Smooth muscle cell (in vitro differentiated cells): ENCODE measurements at regions not wholly inside any gene's neighbourhood (a gene's known extent, or its start where the extent isn't known, plus 50 kb on each side); places are given as distances from the start of the nearest gene placed in this dataset.

ENCODE experiments used
- DNase-seq: peaks from one replicate; lab custom pipeline; 2025; ENCODE audit not compliant: unreplicated experiment; lab: John Stamatoyannopoulos, UW
- H2AFZ ChIP-seq: fragments of 200-600 bp; sonication (generic); 2 replicates; pipeline ENCODE4 v1.6.0; 2016; ENCODE audit warnings: antibody characterized with exemption, low read depth, mild to moderate bottlenecking
- H3F3A ChIP-seq: fragments of 200-600 bp; sonication (generic); 2 replicates; pipeline ENCODE4 v1.6.0; 2017; ENCODE audit warnings: antibody characterized with exemption, low read depth
- H3K27ac ChIP-seq: fragments of 200-600 bp; sonication (generic); 2 replicates; pipeline ENCODE4 v1.5.1; 2016; ENCODE audit warnings: low read depth, mild to moderate bottlenecking
- H3K27me3 ChIP-seq: fragments of 200-600 bp; sonication (generic); 2 replicates; pipeline ENCODE4 v1.6.1; 2016; ENCODE audit warnings: low read depth, mild to moderate bottlenecking
- H3K36me3 ChIP-seq: fragments of 200-600 bp; sonication (generic); 2 replicates; pipeline ENCODE4 v1.5.1; 2016; ENCODE audit warnings: low read depth
- H3K4me1 ChIP-seq: fragments of 200-600 bp; sonication (generic); 2 replicates; pipeline ENCODE4 v1.5.1; 2016; ENCODE audit warnings: low read depth
- H3K4me2 ChIP-seq: fragments of 200-600 bp; sonication (generic); 2 replicates; pipeline ENCODE4 v1.6.0; 2016; ENCODE audit warnings: mild to moderate bottlenecking
- H3K4me3 ChIP-seq: fragments of 200-600 bp; sonication (generic); 2 replicates; pipeline ENCODE4 v1.5.1; 2016; ENCODE audit warnings: mild to moderate bottlenecking
- H3K79me2 ChIP-seq: fragments of 200-600 bp; sonication (generic); 2 replicates; pipeline ENCODE4 v1.6.0; 2016; ENCODE audit warnings: low read depth, mild to moderate bottlenecking
- H3K9ac ChIP-seq: fragments of 200-600 bp; sonication (generic); 2 replicates; pipeline ENCODE4 v1.6.0; 2016; ENCODE audit warnings: low read depth
- H3K9me3 ChIP-seq: fragments of 200-600 bp; sonication (generic); replicated peaks from 2 replicates; pipeline ENCODE4 v1.5.1; 2016; ENCODE audit warnings: low read depth
- H4K20me1 ChIP-seq: fragments of 200-600 bp; sonication (generic); 2 replicates; pipeline ENCODE4 v1.6.0; 2016; ENCODE audit warnings: low read depth
- CTCF ChIP-seq: fragments of 200-600 bp; sonication (generic); IDR thresholded peaks from 2 replicates; pipeline ENCODE4 v1.5.1; 2017; ENCODE audit warnings: borderline replicate concordance, mild to moderate bottlenecking, antibody characterized with exemption; ENCODE audit not compliant: insufficient read depth, poor library complexity, severe bottlenecking
- WGBS: methylation state at CpG from one replicate; pipeline ENCODE4 v1.1.7; 2016; ENCODE audit warnings: low lambda C conversion rate; 5-methylcytosine and 5-hydroxymethylcytosine counted together

DNA sequence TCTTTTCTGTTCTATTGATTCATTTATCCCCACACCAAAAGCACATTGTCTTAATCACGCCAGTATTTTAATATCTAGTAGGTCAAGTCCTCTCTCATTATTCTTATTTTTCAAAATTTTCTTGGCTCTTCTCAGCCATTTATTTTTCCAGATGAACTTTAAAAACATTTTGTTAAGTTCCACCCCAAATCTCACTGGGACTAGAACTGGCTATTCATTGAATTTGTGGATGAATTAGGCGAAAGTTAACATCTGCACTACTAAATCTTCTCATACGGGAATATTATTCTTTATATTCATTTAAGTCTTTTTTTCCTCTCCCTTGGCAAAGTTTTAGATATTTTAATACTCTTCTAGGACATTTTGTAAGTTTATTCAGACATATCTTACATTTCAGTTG is 295.2 kb upstream of the MGMT start:
- Histone ChIP-seq H3K27me3 (peaks cover 22% of the 10 kb centered on the region), H4K20me1 (no peaks in the 10 kb centered on the region), H2AFZ (no peak overlapping the region), H3K9ac (no peak overlapping the region), H3K9me3 (no peaks in the 10 kb centered on the region), H3K4me1 (no peaks in the 10 kb centered on the region), H3K79me2 (no peaks in the 10 kb centered on the region), H3K4me2 (no peak overlapping the region), H3K27ac (no peak overlapping the region), H3K36me3 (no peaks in the 10 kb centered on the region), H3K4me3 (no peak overlapping the region), H3F3A (no peaks in the 10 kb centered on the region)
- TF ChIP-seq CTCF, result no peak
- WGBS, result 86% methylated on average over 3 of the region's 3 CpGs
- DNase-seq, result no peak

- no peak for TF ChIP-seq CTCF
Measured at GRCh38 chr10:129174232-129175014, 292.6 kb upstream of the MGMT start.

GRCh38 chr10:129179245-129179971 is 287.6 kb upstream of the MGMT start:
- no peak for TF ChIP-seq CTCF
- no peak overlapping the region for H3K9ac ChIP-seq
- H3K27me3 ChIP-seq, result peaks cover 8% of the 10 kb centered on the region
- no peaks in the 10 kb centered on the region for H3K79me2 ChIP-seq
- no peak overlapping the region for H2AFZ ChIP-seq
- H3F3A ChIP-seq, result no peaks in the 10 kb centered on the region
- no peak overlapping the region for H3K4me2 ChIP-seq
- H3K4me3 ChIP-seq, result no peak overlapping the region
- no peaks in the 10 kb centered on the region for H3K9me3 ChIP-seq
- DNase-seq, result no peak
- H3K4me1 ChIP-seq, result no peaks in the 10 kb centered on the region
- no peak overlapping the region for H3K27ac ChIP-seq
- WGBS, result 79% methylated on average over 9 of the region's 9 CpGs
- no peaks in the 10 kb centered on the region for H4K20me1 ChIP-seq
- H3K36me3 ChIP-seq, result no peaks in the 10 kb centered on the region

More at GRCh38 chr10:129174232-129175014, 292.6 kb upstream of the MGMT start:
- Histone ChIP-seq H3K4me2 (no peak overlapping the region), H3K36me3 (no peaks in the 10 kb centered on the region), H3K79me2 (no peaks in the 10 kb centered on the region), H4K20me1 (no peaks in the 10 kb centered on the region), H3K4me3 (no peak overlapping the region), H2AFZ (no peak overlapping the region), H3K27me3 (peaks cover 17% of the 10 kb centered on the region), H3F3A (no peaks in the 10 kb centered on the region), H3K9me3 (no peaks in the 10 kb centered on the region), H3K27ac (no peak overlapping the region), H3K4me1 (no peaks in the 10 kb centered on the region), H3K9ac (no peak overlapping the region)
- WGBS, result 87% methylated on average over 10 of the region's 10 CpGs
- no peak for DNase-seq
